ENCODE measurements at regions not wholly inside any gene's neighbourhood (a gene's known extent, or its start where the extent isn't known, plus 50 kb on each side); places are given as distances from the start of the nearest gene placed in this dataset.

GRCh38 chr9:36728651-36729520, 156.2 kb downstream of the MELK start:
- peak; percentile 81 to 83 for DNase-seq (ENCODE audit: low read depth in 2 of 2)
- no peak overlapping the region for H3K4me3 ChIP-seq (replicated peaks in 1 of 2; ENCODE audit: low read depth in 2 of 2, low read length in 2 of 2)
- peak; percentile 83 for TF ChIP-seq CTCF (IDR thresholded peaks at IDR 0.05; ENCODE audit: low read depth, low read length)

DNA sequence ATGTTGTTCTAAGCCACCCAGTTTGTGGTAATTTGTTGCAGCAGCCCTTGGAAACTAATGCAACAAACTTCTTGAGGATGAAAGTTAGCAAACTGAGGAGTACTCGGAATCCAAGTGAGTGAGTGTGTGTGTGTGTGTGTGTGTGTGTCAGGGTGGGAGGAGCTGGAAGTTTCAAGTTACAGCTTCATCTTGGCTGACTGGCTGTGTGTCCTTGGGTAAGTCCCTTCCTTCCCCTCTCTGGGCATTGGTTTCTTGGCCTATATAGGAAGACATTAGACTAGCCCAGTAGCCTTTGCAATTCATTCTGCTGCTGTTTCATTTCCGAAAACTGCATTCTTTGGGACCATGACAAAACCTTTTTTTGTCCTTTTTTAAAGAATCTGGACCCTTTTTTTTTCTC, 157.2 kb downstream of the MELK start:
- H3K4me3 ChIP-seq (replicated peaks in 1 of 2; ENCODE audit: low read depth in 2 of 2, low read length in 2 of 2), result no peak overlapping the region
- peak; percentile 17 to 31 for DNase-seq (ENCODE audit: low read depth in 2 of 2)
- no peak for TF ChIP-seq CTCF (IDR thresholded peaks at IDR 0.05; ENCODE audit: low read depth, low read length)

DNA sequence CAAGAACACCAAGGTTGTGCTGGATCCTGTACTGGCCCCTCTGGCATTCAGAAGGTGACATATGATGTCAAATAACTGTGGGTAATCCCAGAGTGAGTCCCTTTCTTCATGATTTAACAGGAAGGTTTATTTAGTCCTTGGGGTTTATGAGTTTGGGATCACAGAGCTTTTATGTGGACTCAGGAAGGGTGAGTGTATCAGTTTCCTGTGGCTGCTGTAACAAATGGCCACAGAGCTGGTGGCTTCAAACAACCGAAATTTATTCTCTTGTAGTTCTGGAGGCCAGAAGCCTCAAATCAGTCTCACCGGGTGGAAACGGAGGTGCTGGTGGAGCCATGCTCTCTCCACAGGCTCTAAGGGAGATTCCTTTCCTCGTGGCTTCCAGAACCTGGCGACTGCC, 157.7 kb downstream of the MELK start:
- no peak overlapping the region for H3K4me3 ChIP-seq (replicated peaks in 1 of 2; ENCODE audit: low read depth in 2 of 2, low read length in 2 of 2)
- TF ChIP-seq CTCF (IDR thresholded peaks at IDR 0.05; ENCODE audit: low read depth, low read length), result no peak
- no peak for DNase-seq (ENCODE audit: low read depth in 2 of 2)

DNA sequence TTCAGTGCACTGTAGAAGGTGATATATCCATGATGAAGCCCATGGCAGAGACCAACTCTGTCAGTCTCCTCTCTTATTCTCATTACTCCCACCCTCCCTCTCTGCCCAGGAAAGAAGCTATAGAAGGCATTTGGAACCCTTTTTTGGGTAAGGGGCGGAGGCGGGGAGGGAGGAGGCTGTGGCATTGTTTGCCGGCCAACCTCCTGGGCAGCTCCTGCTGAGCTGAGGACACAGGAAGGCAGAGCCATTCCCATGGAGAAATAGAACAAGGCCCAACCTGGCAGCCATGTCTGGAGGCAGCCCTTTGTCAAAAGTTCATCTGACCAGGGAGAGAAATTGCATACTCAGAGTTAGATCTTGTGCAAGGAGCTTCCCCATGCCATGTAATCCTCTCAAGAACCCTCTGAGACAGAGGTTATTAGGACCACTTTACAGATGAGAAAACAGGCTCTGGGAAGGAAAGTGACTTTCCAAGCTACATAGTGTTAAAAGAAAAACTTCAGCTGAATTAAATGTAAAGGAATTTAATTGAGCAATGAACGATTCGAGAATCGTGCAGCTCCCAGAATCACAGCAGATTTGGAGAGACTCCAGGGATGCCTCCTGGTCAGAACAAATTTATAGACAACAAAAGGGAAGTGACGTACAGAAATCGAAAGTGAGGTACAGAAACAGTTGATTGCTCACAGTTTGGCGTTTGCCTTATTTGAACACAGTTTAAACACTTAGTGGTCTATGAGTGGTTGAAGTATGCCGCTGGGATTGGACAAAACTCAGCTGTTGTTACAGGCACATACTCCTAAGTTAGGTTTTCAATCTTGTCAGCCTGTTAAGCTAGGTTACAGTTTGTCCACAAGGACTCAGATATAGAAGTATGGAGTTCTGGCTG, 158.6 kb downstream of the MELK start:
- DNase-seq (ENCODE audit: low read depth in 2 of 2), result peak; percentile 38 to 48
- no peak overlapping the region for H3K4me3 ChIP-seq (replicated peaks in 1 of 2; ENCODE audit: low read depth in 2 of 2, low read length in 2 of 2)
- no peak for TF ChIP-seq CTCF (IDR thresholded peaks at IDR 0.05; ENCODE audit: low read depth, low read length)

DNA sequence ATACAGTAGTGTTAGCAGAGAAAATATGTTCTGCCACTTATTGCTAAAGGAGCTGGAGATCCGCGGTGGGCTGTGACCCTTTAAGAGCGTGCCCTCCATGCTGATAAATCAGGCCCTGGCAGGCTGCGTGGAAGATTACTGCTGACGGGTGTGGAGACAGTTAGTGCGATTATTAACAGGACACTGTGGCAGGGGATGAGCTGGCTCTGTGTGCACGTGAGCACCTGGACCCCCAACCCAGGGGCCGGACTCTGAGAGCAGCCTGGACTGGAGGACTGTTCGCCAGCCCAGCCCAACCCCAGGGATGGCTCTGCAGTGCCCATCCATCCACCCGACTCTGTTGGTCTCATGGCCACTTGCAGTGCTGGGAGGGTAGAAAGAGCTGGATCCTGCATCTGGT, 162.0 kb downstream of the MELK start:
- no peak for TF ChIP-seq CTCF (IDR thresholded peaks at IDR 0.05; ENCODE audit: low read depth, low read length)

DNA sequence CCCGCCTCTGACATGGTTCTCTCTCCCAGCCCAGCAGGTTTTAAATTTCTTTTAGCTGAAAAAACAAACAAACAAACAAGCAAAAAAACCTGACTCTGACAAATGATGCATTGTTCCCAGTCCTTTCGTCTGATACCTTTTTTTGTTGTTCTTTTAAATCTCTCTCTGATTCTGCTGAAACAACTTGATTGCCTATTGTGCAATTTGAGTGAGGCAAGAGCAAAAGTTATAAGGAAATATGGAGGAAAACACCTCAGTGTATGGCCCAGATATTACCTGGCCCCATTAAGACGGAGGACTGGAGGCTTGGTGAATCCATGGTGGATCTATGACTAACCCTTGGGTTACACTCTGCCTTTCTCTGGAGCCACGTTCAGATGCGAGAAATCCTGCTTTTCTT, 164.0 kb downstream of the MELK start:
- DNase-seq (ENCODE audit: low read depth in 2 of 2), result no peak
- TF ChIP-seq CTCF (IDR thresholded peaks at IDR 0.05; ENCODE audit: low read depth, low read length), result no peak
- H3K4me3 ChIP-seq (replicated peaks in 1 of 2; ENCODE audit: low read depth in 2 of 2, low read length in 2 of 2), result no peak overlapping the region

More for the DNA sequence above, 162.0 kb downstream of the MELK start:
- DNase-seq (ENCODE audit: low read depth in 2 of 2), result no peak
- no peak overlapping the region for H3K4me3 ChIP-seq (replicated peaks in 1 of 2; ENCODE audit: low read depth in 2 of 2, low read length in 2 of 2)

Measured in cardiac fibroblast (primary cell).